ENCODE measurements at regions not wholly inside any gene's neighbourhood (a gene's known extent, or its start where the extent isn't known, plus 50 kb on each side); places are given as distances from the start of the nearest gene placed in this dataset.

- TF ChIP-seq, protein P1, sequence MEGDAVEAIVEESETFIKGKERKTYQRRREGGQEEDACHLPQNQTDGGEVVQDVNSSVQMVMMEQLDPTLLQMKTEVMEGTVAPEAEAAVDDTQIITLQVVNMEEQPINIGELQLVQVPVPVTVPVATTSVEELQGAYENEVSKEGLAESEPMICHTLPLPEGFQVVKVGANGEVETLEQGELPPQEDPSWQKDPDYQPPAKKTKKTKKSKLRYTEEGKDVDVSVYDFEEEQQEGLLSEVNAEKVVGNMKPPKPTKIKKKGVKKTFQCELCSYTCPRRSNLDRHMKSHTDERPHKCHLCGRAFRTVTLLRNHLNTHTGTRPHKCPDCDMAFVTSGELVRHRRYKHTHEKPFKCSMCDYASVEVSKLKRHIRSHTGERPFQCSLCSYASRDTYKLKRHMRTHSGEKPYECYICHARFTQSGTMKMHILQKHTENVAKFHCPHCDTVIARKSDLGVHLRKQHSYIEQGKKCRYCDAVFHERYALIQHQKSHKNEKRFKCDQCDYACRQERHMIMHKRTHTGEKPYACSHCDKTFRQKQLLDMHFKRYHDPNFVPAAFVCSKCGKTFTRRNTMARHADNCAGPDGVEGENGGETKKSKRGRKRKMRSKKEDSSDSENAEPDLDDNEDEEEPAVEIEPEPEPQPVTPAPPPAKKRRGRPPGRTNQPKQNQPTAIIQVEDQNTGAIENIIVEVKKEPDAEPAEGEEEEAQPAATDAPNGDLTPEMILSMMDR (IDR thresholded peaks at IDR 0.05): no peak
- no peak for TF ChIP-seq POLR2A (IDR thresholded peaks at IDR 0.05)
- no peak for TF ChIP-seq POLR2AphosphoS5 (IDR thresholded peaks at IDR 0.05)
- TF ChIP-seq EP300 (IDR thresholded peaks at IDR 0.05): no peak
Observed at GRCh38 chr14:85273099-85273677, 256.8 kb upstream of the FLRT2 start.

Measured in sigmoid colon (tissue), 4 donors.